NCI-H446 treated with DMSO at 0.1 percent for 48 hours (cell line): ENCODE measurements at regions not wholly inside any gene's neighbourhood (a gene's known extent, or its start where the extent isn't known, plus 50 kb on each side); places are given as distances from the start of the nearest gene placed in this dataset.

Experiments
- DNase-seq: peaks from one replicate; lab custom pipeline; 2025; lab: John Stamatoyannopoulos, UW

DNA sequence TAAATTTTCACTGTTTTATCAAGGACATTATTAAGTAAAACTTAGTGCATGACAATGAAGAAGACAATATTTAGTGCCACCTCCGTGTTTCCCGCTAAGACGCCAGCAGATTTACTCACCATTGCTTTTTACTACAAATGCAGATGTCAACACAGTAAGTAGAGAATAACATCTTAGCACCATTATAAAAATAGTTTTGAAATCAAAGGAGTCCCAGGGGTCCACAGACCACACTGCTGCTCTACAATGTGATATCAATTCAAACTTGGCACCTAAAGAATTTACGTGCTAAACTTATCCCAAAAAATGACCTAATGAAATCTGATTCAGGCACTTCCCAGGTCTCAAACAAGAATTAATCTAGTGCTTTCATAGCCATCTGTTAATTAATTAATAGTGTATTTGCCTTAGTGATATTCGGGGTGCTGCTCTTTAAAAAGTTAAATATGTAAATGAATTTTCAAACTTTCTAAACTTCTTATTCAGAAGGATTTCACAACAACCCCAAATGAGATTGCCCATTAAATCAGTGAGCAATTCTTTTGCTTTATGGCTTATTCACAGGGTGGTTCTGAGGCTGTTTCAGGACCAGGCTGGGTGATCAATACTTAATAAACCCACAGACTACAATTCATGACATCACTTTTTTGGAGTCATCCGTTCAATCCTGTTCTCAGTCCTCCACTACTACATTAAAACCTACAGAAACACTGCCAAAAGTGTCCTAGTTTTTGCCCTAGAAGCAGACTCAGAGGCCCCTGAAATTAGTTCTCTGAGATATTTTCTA is 161.3 kb upstream of the LMNTD1 start:
- no peak for DNase-seq

DNA sequence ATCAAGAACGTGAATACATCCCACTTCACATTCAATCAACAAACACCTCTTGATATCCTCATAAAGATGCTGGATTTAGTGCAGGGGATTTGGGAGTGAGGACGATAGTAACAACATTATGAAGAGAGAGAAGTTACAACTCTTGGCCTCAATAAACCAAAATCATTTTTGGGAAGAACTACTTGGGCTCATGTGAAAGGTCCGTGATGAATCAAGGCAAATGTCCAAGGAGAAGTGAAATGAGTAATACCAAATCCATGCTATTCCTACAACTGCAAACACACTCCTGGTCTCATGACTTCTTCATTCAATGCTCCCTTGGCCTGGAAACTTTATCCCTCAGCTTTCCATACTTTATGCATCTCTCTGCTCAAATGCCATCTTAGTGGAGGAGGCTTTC is 162.0 kb upstream of the LMNTD1 start:
- DNase-seq: no peak

DNA sequence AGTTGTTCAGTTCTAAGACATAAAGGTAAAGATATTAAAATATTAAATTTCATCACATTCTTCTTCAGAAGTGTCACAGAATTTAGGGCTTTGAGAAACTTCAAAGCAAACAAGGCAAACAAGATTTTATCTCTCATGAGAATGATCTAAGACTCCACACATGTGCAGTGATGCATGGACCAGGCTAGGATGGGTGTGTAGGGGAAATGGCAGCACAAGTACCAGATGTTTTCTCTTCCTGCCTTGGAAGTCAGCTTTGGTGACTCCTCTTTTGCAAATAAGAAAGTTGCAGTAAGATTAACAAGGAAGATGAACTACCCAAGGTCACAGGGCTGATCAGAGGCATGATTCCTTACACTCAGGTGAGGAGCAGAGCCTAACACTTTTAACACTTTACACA is 163.8 kb upstream of the LMNTD1 start:
- no peak for DNase-seq

DNA sequence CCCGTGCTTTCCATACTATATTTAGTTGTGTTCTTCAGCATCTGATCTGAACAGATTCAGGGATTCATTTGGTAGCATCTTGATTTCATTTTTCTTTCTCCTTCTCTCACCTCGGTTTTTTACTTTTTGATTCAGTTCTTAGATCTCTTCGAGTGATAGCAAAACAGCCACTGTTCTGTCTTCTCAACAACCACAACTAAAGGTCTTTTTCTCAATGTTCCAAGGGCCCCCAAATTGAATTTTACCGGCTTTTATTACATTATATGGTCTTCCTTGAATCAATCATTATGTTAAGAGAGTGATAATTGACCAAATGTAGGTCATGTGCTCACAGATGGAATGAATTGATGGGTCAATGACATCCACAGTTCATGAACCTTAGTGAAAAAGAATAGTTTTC is 164.5 kb upstream of the LMNTD1 start:
- no peak for DNase-seq

DNA sequence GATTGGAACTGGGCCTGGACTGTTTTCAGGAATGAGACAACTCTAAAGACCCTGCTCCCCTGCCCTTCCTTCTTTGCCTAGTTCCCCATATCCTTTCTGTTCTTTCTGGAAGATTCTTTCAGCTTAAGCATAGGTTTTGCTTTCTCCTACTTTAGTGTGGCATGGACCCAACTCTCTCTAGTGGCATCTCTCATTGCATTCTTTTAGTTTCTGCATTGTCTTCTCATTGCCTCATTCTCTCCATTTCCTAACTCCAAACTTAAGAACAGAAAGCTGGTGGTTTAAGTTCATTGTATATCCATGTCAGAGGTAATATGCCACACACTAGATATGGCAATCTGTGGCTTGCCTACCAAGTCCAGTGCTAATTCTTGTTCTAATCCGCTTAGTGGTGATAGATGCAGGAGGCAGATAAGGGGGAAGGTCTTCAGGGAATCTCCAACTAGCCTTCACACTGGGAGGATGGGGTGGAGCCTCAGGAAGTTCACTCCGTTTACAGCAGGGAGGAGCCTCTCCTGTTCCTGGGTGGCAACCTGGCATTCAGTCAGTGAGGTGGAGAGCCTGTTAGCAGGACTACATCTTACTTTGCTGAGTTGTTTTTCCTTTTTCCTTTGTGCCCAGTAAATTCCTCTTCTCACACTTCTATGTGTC is 165.1 kb upstream of the LMNTD1 start:
- no peak for DNase-seq

DNA sequence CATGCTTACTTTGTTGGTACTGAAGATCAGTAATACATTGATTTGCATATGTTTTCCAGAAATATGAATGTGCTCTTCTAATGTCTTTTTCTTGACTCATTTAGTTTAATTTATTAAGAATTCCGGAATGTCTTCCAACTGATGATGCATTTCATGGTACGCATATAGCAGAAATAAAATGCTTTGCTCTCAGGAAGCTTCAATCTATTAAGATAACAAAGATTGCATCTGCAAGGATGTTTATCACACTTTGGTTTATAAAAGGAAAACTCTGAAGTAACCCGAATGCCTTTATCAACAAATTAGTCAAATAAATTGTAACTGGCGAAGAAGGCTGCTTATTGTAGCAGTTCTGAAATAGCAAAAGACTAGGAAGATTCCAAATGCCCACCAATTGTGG is 166.4 kb upstream of the LMNTD1 start:
- no peak for DNase-seq

DNA sequence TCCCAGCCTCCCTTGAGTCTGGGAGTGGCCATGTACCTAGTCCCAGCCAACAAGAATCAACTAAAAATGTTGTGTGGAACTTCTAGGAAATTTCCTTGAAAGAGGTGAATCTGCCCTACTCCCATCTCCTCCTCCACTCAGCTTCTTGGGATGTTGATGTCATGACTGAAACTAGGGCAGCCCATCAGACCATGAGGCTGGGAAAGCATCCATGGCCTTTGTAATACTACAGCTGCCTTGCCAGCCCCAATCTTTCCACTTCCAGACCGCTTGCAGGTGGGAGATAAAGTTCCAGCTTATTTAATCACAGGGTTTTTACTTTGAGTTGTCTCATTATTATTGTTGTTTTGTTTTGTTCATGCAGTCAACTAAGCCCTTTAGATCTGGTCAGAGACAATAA is 170.3 kb upstream of the LMNTD1 start:
- DNase-seq: no peak

DNA sequence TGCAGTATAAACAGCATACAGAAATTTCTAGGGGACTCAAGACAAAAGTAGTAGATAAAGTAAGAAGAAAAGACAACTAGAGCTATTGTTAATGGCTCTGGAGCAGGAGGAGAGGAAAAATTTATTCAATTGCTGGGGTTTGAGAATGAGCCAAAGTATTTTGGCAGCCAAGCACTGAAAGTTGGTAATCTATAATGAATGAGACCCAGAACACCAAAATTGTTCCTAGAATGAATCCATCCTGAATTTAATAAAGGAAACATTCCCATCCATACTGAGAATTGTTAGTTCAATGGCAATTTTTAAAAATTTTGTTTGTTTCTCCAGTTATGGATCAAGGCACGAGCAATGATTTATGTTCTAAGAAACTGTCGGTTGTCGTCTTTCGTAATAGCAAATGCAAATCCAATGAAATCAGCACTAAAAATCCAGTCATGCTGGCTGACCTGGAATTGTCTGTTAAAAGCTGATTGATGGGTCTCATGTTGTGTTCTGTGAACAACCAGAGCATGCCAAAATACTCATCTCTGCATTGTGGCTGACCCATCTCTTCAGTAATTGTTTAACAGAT is 170.9 kb upstream of the LMNTD1 start:
- DNase-seq: no peak

DNA sequence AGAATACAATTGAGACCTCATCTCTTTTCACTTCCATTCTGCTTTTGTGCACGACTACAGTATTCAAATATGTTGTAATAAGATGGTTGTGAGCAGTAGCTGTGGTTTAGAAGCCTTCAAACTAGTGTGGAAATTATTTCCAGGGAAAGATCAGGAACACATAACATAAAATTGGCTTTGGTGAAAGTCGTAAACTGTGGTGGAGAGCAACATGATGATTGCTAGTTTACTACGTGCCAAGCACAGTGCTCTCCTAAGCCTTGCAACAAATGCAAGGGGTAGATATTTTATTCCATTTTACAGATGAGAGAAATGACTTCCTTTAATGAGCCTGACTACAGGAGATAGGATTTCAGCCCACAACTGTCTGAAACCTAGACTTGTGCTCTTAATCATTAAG is 172.4 kb upstream of the LMNTD1 start:
- no peak for DNase-seq

DNA sequence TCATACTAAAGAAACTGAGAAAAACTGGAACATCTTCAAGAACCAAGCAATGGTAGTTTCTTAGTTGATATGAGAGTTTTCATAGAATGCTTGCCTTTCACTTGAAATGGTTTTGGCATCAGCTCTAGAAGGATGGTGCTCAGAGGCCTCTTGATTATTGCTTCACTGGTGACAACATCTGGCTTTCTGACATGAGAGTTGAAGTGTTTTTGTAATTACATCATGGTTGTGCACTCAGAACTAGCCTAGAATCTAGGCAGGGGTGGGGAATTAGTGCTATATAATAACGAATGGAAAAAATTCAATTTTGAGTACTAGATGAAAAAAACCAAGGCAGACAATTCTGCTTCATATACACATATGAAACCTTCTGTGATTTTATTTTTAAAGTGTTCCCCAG is 172.8 kb upstream of the LMNTD1 start:
- no peak for DNase-seq

DNA sequence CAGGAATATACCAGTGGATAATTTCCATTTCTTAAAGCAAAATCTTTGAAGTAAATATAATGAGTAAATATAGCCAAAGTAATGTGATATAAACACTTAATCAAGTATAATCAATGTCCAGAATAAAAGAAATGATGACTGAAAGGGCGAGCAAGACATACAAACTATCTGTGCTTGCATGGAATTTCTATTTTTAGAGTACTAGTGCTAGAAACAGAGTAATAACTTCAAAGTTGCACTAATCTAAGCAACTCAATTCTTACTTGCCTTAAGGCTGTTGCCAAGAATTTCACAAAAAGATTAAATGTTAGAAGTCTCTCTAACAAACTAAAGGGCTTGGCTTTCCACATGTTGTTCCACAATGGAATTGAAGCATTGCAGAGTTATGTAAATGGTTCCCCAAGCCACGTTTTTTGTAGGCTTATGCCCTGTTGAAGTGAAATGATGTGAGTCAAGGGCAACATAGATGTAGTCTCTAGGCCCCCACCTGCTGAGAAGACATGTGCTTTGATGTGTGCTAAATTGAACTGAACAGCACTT is 175.0 kb upstream of the LMNTD1 start:
- DNase-seq: no peak

DNA sequence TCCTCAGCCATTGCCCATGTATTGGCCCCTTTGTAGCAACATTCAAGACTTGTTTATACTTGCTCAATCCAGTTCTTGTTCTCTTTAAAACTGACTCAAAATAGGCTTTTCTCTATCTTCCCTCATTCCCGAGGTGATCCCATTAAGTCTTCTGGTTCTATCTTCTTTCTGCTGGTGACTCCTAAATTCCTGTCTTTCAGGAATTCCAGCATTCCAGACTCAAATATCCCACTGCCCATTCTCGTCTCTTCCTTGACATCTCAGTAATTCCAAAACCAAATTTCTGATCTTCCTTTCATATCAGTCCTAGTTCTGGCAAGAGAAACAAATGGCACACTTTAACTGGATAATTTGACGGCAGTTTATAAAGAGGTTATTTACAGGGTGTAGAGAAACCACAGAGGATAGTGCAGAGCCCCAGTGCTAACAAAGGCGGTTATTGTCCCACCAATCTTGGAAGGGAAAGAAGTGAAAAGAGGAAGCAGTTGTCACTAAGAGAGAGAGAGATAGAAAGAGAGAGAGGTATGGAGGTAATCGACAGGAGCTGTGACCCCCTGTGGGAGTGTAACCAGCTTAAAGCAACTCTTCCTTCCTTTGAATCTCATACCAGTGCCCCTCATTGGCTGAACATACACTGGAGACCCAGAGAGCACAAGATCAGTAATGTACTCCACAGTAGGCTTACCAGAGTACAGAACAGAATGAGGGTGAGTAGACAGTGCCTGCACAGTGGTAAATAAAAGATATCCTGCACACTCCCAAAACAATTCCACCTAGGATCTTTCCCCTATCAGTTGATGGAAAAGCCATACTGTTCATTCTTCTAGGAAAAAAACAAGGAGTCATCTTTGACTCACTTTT is 177.6 kb upstream of the LMNTD1 start:
- no peak for DNase-seq

DNA sequence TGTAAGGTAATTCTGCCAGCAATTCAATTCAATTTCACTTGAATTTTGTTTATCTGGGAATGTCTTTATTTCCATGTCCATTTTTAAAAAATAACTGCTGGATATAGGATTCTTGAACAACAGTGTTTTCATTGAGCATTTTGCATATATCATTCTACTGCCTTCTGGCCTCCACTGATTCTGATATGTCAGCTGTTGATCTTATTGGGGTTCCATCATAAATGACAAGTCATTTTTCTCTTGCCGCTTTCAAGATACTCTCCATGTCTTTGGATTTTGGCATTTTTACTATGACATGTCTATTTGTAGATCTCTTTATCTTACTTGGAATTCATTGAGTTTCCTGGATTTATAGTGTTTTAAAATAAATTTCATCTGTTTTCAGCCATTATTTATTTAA is 180.5 kb upstream of the LMNTD1 start:
- no peak for DNase-seq

DNA sequence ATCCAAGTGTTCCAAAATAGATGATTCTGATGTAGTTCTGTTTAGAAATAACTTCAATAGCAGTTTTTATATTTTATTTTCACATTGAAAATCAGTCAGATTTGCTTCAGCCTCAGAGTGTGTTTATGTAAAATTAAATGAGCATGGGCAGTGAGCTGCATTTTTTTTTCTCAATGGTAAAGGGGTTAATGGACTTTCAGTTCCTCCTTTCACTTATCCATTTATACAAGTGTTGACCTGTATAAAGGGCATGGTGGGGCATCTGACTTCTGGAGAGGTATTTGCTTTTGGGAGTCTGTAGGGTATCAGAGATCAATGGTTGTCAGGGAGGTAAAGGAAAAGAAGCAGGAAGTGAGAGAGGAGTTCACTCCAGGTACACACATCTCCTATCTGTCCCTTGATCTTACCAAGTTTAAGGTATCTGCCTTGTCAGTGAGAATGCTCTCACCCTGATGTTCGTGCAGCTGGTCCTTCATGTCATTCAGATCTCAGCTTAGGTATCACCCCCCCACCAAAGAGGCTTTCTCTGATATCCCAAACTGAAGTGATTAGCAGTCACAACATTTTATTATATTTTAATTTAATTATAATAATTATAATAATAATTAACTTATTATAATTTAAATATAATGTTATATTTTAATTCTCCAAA is 181.6 kb upstream of the LMNTD1 start:
- DNase-seq: no peak

DNA sequence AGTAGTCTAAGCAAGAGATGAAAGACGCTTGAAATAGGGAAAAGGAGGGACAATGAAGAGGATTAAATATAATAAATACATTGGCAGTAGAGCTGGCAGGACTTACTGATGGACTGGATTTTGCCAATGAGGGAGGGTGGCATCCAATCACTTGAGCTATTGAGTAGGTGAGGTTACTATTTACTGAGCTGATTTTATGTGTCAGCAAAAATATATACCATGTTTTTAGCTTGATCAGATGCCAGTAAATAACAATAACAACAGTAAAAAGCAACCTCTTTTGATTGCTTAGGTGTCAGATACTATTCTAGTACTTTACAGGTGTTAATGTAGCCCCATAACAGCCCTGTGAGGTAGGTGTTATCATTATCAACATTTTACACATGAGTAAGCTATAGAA is 187.5 kb upstream of the LMNTD1 start:
- no peak for DNase-seq

DNA sequence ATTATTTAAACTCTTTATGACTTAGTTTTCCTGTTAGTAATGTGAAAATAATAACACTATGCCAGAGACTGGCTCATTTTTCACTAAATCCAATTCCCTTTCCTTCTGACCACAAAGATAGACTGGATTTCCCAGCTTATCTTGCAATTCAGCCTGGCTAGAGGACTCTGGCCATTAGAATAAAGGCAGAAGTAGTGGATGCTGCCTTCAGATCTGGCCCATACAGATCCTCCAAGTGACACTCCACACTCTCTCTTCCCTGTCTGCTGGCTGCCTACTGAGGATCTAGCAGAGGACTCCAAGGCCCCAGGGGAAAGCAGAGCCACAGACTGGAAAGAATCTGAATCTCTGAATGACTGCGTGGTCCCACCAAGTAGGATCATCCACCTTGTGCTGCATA is 188.8 kb upstream of the LMNTD1 start:
- DNase-seq: no peak

DNA sequence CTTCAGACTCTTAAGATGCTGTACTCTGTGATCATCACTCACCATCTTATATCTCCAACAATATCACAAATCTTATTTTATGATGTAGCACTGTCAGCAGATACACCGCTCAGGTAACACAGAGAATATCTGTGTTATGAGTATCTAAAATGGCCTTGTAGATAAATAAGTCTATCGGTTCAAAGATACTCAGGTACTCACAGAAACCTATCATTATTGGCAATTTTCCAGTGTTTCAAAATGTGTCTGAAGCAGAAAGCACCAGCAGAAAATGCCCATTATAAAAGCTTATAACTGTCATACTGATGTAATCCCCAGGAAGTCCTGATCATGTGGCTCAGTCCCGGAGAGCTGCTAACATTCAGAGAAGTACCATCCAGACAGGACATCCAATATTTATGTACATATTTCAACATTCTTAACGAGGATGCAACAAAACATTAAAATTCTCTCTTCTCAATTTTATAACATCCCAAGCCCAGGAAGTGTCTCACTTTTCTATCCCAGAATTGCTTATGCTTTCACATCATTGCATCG is 190.7 kb upstream of the LMNTD1 start:
- DNase-seq: no peak

DNA sequence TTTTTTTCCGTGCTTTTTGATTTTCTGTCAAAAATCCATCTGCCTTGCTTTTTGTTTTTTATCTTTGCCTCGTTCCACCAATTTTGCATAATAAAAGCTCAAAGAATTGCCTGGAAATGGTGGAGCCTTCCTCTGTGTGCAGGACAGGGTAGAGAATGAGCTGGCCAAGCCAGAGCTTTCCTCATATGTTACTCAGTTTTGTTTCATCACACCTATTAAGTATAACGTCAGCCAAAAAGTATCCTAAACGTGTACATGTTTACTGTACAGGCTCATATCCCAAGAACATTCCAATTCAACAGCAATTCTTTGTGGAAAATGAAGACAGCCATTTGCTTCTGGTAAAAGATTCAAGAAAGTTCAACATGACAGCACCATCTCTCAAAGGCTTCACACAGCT is 191.2 kb upstream of the LMNTD1 start:
- DNase-seq: no peak

DNA sequence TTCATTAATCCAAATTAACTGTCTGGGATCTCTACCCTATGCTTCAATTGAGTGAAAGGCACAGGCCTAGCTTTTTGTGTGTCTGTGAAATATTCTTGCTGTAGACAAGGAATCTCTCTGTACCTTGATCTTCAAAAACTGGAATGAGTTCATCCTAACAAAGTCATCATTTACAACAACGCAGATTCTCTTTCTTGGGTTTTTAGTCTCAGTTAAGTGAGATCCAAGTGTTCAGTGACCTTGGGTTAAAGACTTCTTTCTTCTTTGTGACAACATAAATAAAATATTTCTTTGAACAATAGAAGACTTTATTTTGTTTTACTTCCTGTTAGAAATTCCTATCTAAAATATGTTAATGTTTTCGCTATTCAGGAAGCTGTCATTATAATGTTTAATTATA is 192.2 kb upstream of the LMNTD1 start:
- no peak for DNase-seq

DNA sequence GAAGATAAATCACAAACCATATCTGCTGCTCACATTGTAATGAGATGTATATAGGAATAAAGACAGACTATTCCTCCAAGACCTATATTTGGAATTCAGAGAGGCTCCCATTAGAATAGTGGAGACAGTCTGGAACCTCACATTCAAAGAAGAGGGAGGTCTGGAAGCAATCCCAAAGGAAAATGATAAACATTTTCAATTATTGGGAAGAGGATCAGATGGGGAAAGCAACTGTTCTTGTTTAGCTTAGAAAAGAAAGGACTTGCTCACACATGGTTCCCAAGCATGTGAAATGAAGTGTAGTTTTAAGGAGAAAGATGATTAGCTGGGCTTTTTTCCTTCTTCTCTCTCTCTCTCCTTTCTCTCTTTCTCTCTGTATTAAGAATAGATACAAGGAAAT is 193.0 kb upstream of the LMNTD1 start:
- DNase-seq: no peak

DNA sequence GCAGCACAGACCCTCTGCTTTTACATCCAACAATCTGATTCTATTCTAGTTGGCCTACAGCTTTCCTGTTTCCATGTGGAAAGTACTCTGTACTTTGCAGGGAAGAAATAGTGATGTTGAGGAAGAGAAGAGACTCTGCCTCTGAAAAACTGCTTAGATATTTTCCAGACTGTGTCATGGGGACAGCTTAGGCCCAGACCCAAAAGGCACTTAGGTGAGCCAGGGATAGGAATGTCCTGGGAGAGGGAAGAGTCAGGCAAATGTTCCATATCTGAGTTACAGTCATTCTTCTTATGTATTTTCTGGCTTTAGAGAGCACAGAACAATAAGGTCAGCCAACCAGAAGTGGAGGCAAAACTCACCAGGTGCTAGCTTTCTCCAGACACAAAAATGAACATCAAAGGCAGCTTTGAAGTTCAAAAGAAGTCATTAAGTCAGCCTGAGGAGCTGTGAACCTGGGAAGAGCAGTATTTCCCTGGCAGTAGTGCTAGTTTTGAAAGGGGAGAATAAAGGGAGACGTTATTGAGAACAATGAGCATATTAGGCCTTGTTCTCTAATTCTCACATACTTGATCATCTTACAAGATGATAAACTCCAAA is 199.7 kb upstream of the LMNTD1 start:
- DNase-seq: no peak
